Activated B cell treated with CpG ODN at 0.5 μM for 24 hours (primary cell): ENCODE measurements at regions not wholly inside any gene's neighbourhood (a gene's known extent, or its start where the extent isn't known, plus 50 kb on each side); places are given as distances from the start of the nearest gene placed in this dataset.

Experiments used
- ATAC-seq: fragments of 200-7000 bp; cut with Tn5 transposase; one replicate; pipeline ENCODE4 v1.10.0; 2021; ENCODE audit warnings: low read depth, mild to moderate bottlenecking, moderate library complexity
- CTCF ChIA-PET: fragments of 350-600 bp; sonication (Branson Sonifier 250); formaldehyde crosslinking; loops from one replicate; lab custom pipeline; 2021; ENCODE audit warnings: antibody characterized with exemption; lab: Charles Lee
- POLR2A ChIA-PET: fragments of 350-600 bp; sonication (Branson Sonifier 250); formaldehyde crosslinking; loops from one replicate; lab custom pipeline; 2021; ENCODE audit warnings: antibody characterized with exemption; lab: Charles Lee
- DNase-seq: peaks from one replicate; pipeline ENCODE4 v3.0.0; 2022
- H3K27ac Mint-ChIP-seq: one replicate; pipeline ENCODE4 v1.8.0; 2020; ENCODE audit warnings: mixed read lengths
- H3K27me3 Mint-ChIP-seq: one replicate; pipeline ENCODE4 v1.8.0; 2021; ENCODE audit warnings: mixed read lengths
- H3K36me3 Mint-ChIP-seq: one replicate; pipeline ENCODE4 v1.8.0; 2021; ENCODE audit warnings: low read depth, mixed read lengths
- H3K4me1 Mint-ChIP-seq: one replicate; pipeline ENCODE4 v1.8.0; 2021; ENCODE audit warnings: mixed read lengths
- H3K4me3 Mint-ChIP-seq: one replicate; pipeline ENCODE4 v1.8.0; 2020; ENCODE audit warnings: mild to moderate bottlenecking, mixed read lengths
- H3K9me3 Mint-ChIP-seq: one replicate; pipeline ENCODE4 v1.8.0; 2020; ENCODE audit warnings: mixed read lengths
- CTCF ChIP-seq: fragments of 200-600 bp; IDR thresholded peaks from one replicate; pipeline ENCODE4 v1.8.0; 2022; ENCODE audit warnings: antibody characterized with exemption, mild to moderate bottlenecking
- intact Hi-C: fragments of 100-400 bp; cut with micrococcal nuclease; formaldehyde crosslinking; loops from one replicate; pipeline ENCODE4 v1.15.1; 2024

- Mint-ChIP-seq H3K4me3 (no peak overlapping the region), H3K27ac (no peak overlapping the region), H3K4me1 (no peaks in the 10 kb centered on the region), H3K27me3 (no peaks in the 10 kb centered on the region), H3K36me3 (no peaks in the 10 kb centered on the region), H3K9me3 (no peaks in the 10 kb centered on the region)
- no peak for DNase-seq
- TF ChIP-seq CTCF = no peak
- ChIA-PET POLR2A (no interaction called here), CTCF (no interaction called here)
- ATAC-seq = no peak
- intact Hi-C loops = no loop called here
Measured at GRCh38 chr5:92002721-92003274, 619.7 kb upstream of the ARRDC3 start.

- H3K27ac Mint-ChIP-seq = no peak overlapping the region
Measured at GRCh38 chr5:91998774-91999173, 615.7 kb upstream of the ARRDC3 start.

GRCh38 chr5:91983869-91984268 is 600.8 kb upstream of the ARRDC3 start:
- no peak for ATAC-seq
- TF ChIP-seq CTCF = no peak

More at GRCh38 chr5:91998774-91999173, 615.7 kb upstream of the ARRDC3 start:
- DNase-seq (no peak), ATAC-seq (no peak)
- Mint-ChIP-seq H3K9me3 (no peaks in the 10 kb centered on the region), H3K27me3 (no peaks in the 10 kb centered on the region), H3K4me1 (no peaks in the 10 kb centered on the region), H3K36me3 (no peaks in the 10 kb centered on the region), H3K4me3 (no peak overlapping the region)
- ChIA-PET POLR2A (no interaction called here), CTCF (no interaction called here)
- no peak for TF ChIP-seq CTCF
- intact Hi-C loops = no loop called here

GRCh38 chr5:91978221-91978882 is 595.2 kb upstream of the ARRDC3 start:
- POLR2A ChIA-PET = no interaction called here
- H3K9me3 Mint-ChIP-seq = peaks cover 3% of the 10 kb centered on the region

More at GRCh38 chr5:91983869-91984268, 600.8 kb upstream of the ARRDC3 start:
- no peaks in the 10 kb centered on the region for H3K27me3 Mint-ChIP-seq
- no peak for DNase-seq
- H3K27ac Mint-ChIP-seq = no peak overlapping the region
- no peaks in the 10 kb centered on the region for H3K36me3 Mint-ChIP-seq
- peaks cover 2% of the 10 kb centered on the region for H3K9me3 Mint-ChIP-seq
- CTCF ChIA-PET = no interaction called here
- intact Hi-C loops = no loop called here
- POLR2A ChIA-PET = no interaction called here
- no peaks in the 10 kb centered on the region for H3K4me1 Mint-ChIP-seq
- H3K4me3 Mint-ChIP-seq = no peak overlapping the region

More at GRCh38 chr5:91978221-91978882, 595.2 kb upstream of the ARRDC3 start:
- H3K27me3 Mint-ChIP-seq = no peaks in the 10 kb centered on the region
- intact Hi-C loops = no loop called here
- TF ChIP-seq CTCF = no peak
- no peaks in the 10 kb centered on the region for H3K36me3 Mint-ChIP-seq
- H3K27ac Mint-ChIP-seq = no peak overlapping the region
- no peak overlapping the region for H3K4me3 Mint-ChIP-seq
- H3K4me1 Mint-ChIP-seq = no peaks in the 10 kb centered on the region
- CTCF ChIA-PET = no interaction called here
- DNase-seq (no peak), ATAC-seq (no peak)
